Kidney (tissue), 13 donors: ENCODE measurements at regions not wholly inside any gene's neighbourhood (a gene's known extent, or its start where the extent isn't known, plus 50 kb on each side); places are given as distances from the start of the nearest gene placed in this dataset.

Experiments used
- DNase-seq, 5 donors: peaks; one replicate each; pipeline ENCODE4 v3.0.0-alpha.2; 2013 to 2020
- FAIRE-seq: peaks from 2 replicates; lab custom pipeline; 2012; peaks lifted over from hg19 to GRCh38; lab: Jason Lieb, UNC
- H3K27ac ChIP-seq, 2 donors: one replicate each; pipeline ENCODE4 v1.7.0; 2013; ENCODE audit warnings: low read depth in 2 of 2, low read length in 2 of 2, inconsistent platforms in 1 of 2
- H3K27me3 ChIP-seq: one replicate; pipeline ENCODE4 v1.7.1; 2013; ENCODE audit warnings: low read length, inconsistent platforms; ENCODE audit not compliant: control insufficient read depth, insufficient read depth
- H3K36me3 ChIP-seq, 3 donors: one replicate each; pipeline versions ENCODE4 v1.7.0 to v1.7.1; 2013; ENCODE audit warnings: low read length in 3 of 3, control low read depth in 1 of 3, inconsistent platforms in 1 of 3; ENCODE audit not compliant: insufficient read depth in 3 of 3, control insufficient read depth in 2 of 3
- H3K4me1 ChIP-seq, 3 donors: one replicate each; pipeline versions ENCODE4 v1.7.0 to v1.7.1; 2013; ENCODE audit warnings: low read length in 3 of 3, inconsistent platforms in 1 of 3, low read depth in 1 of 3; ENCODE audit not compliant: control insufficient read depth in 2 of 3, insufficient read depth in 2 of 3
- H3K4me3 ChIP-seq, 3 donors: one replicate each; pipeline versions ENCODE4 v1.7.0 to v1.8.1; 2013; ENCODE audit warnings: low read length in 3 of 3, control low read depth in 1 of 3, inconsistent platforms in 1 of 3
- H3K9ac ChIP-seq, 3 donors: one replicate each; pipeline versions ENCODE4 v1.7.0 to v1.7.1; 2013; ENCODE audit warnings: low read length in 3 of 3, control low read depth in 1 of 3, inconsistent platforms in 1 of 3
- H3K9me3 ChIP-seq, 3 donors: one replicate each; pipeline versions ENCODE4 v1.7.0 to v1.7.1; 2013; ENCODE audit warnings: low read length in 3 of 3, control low read depth in 1 of 3, inconsistent platforms in 1 of 3; ENCODE audit not compliant: control insufficient read depth in 2 of 3, insufficient read depth in 1 of 3
- CTCF ChIP-seq: IDR thresholded peaks from 3 replicates; pipeline ENCODE4 v1.5.1; 2012; ENCODE audit warnings: mild to moderate bottlenecking, moderate library complexity, borderline replicate concordance; ENCODE audit not compliant: insufficient read depth; ENCODE audit errors: extremely low read depth
- intact Hi-C: fragments of 100-400 bp; cut with DNase I; formaldehyde crosslinking; loops from one replicate; pipeline ENCODE4 v1.11.1; 2022
- donor health status: control.
- donor health status: control.
- donor health status: control.
- donor health status: control.
- donor health status: control.
- donor health status: DM: yes; HTN: yes; CAD: no.
- donor health status: Normal renal cell carcinoma (clear cell type).

GRCh38 chr10:113235508-113235907, 285.5 kb downstream of the TCF7L2 start:
- Histone ChIP-seq H3K9me3 (no peaks in the 10 kb centered on the region), H3K27me3 (no peaks in the 10 kb centered on the region), H3K4me1 (no peaks in the 10 kb centered on the region), H3K9ac (no peak overlapping the region), H3K4me3 (no peak overlapping the region), H3K36me3 (no peaks in the 10 kb centered on the region), H3K27ac (no peak overlapping the region)
- DNase-seq (no peak), FAIRE-seq (no peak)
- intact Hi-C loops: no loop called here
- TF ChIP-seq CTCF: no peak

DNA sequence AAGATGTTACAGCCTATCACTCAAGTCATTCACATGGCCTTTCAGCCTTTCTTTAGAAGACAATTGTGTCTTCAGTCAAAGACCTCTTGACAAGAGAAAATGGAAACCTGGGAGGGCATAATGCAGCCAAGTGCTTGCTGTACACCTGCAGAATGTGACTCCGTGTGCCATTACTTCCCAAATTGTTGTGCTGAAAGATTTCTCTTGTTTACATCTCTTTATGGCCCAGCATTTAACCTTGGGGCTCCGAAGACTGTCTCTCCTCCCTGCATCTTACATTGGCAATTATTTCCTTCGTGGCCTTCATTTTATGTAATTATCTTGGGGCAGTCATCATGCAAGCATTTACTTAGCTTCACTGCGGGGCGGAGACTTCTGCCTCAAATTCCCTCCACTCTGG, 287.0 kb downstream of the TCF7L2 start:
- Histone ChIP-seq H3K9me3 (no peaks in the 10 kb centered on the region), H3K36me3 (no peaks in the 10 kb centered on the region), H3K9ac (no peak overlapping the region), H3K27me3 (no peaks in the 10 kb centered on the region), H3K4me3 (no peak overlapping the region), H3K4me1 (no peaks in the 10 kb centered on the region), H3K27ac (no peak overlapping the region)
- DNase-seq (no peak), FAIRE-seq (no peak)
- intact Hi-C loops: no loop called here
- TF ChIP-seq CTCF: no peak

GRCh38 chr10:113239566-113240350, 289.7 kb downstream of the TCF7L2 start:
- H3K4me1 ChIP-seq: no peaks in the 10 kb centered on the region
- H3K4me3 ChIP-seq: no peak overlapping the region
- no peak for DNase-seq
- H3K9me3 ChIP-seq: no peaks in the 10 kb centered on the region
- H3K36me3 ChIP-seq: no peaks in the 10 kb centered on the region
- no peak overlapping the region for H3K27ac ChIP-seq
- H3K27me3 ChIP-seq: no peaks in the 10 kb centered on the region
- TF ChIP-seq CTCF: no peak
- H3K9ac ChIP-seq: no peak overlapping the region
- intact Hi-C loops: no loop called here
- FAIRE-seq: no peak

- DNase-seq (no peak), FAIRE-seq (no peak)
- H3K27me3 ChIP-seq: no peaks in the 10 kb centered on the region
- H3K9me3 ChIP-seq: no peaks in the 10 kb centered on the region
- no peaks in the 10 kb centered on the region for H3K36me3 ChIP-seq
- intact Hi-C loops: no loop called here
- no peak overlapping the region for H3K9ac ChIP-seq
- no peaks in the 10 kb centered on the region for H3K4me1 ChIP-seq
- no peak overlapping the region for H3K27ac ChIP-seq
- H3K4me3 ChIP-seq: no peak overlapping the region
- TF ChIP-seq CTCF: no peak
Measured at GRCh38 chr10:113240736-113241135, 290.7 kb downstream of the TCF7L2 start.
